Gastroesophageal sphincter (tissue), 3 donors: ENCODE measurements at regions not wholly inside any gene's neighbourhood (a gene's known extent, or its start where the extent isn't known, plus 50 kb on each side); places are given as distances from the start of the nearest gene placed in this dataset.

Source experiments
- CTCF ChIP-seq, 4 experiments: fragments of 200-600 bp in 2 of 4; fragments of 450-650 bp in 2 of 4; sonication (generic) in 1 of 4; IDR thresholded peaks; one replicate each; pipeline ENCODE4 v1.5.1; 2017 to 2019; ENCODE audit warnings: antibody characterized with exemption in 4 of 4, mild to moderate bottlenecking in 2 of 4, moderate library complexity in 2 of 4
- EP300 ChIP-seq: sonication (generic); formaldehyde crosslinking; IDR thresholded peaks from one replicate; pipeline ENCODE4 v1.6.1; 2017; ENCODE audit warnings: antibody characterized with exemption, mild to moderate bottlenecking

- TF ChIP-seq CTCF (IDR thresholded peaks at IDR 0.05) (no peak), EP300 (no peak)
Observed at GRCh38 chr4:97104666-97105065, 1038.6 kb downstream of the STPG2 start.
